ENCODE measurements at regions not wholly inside any gene's neighbourhood (a gene's known extent, or its start where the extent isn't known, plus 50 kb on each side); places are given as distances from the start of the nearest gene placed in this dataset.

DNA sequence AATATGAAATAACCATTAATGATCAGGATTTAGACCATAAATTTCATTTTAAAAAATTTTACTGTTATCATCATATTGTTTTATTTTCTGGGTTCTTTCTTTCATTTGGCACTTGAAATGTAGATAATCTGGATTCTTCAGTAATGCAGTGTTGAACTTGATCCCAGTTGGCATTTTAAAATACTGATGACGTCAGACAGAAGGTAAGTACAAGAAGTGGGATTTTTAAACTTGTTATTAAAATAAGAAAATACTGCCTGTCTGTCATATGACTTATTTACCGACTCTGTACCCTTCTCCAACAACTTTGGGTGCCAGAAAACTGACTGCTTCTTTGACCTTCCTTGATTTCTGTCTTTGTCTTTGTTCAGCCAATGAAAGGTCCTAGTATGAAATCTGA, 415.1 kb upstream of the NEGR1 start:
- CTCF ChIA-PET = no interaction called here
- no peak for DNase-seq (ENCODE audit: low read depth, low spot score)
- Histone ChIP-seq H3K9me3 (replicated peaks; ENCODE audit: control insufficient read depth, insufficient read depth, low read length) (no peaks in the 10 kb centered on the region), H3K27ac (ENCODE audit: insufficient read depth, low read depth, low read length) (no peak overlapping the region), H3K9me1 (replicated peaks; ENCODE audit: control insufficient read depth, extremely low read depth, insufficient read depth, low read length) (no peaks in the 10 kb centered on the region), H3K4me1 (ENCODE audit: control insufficient read depth, extremely low read depth, insufficient read depth, low read length) (no peaks in the 10 kb centered on the region), H4K20me1 (replicated peaks; ENCODE audit: control insufficient read depth, extremely low read depth, insufficient read depth, low read length) (no peaks in the 10 kb centered on the region), H3K4me3 (replicated peaks in 1 of 3; ENCODE audit: insufficient read depth in 1 of 3, low read depth in 1 of 3, low read length in 3 of 3) (no peak overlapping the region), H3K4me2 (ENCODE audit: insufficient read depth, low read length) (no peak overlapping the region), H3K79me2 (ENCODE audit: control insufficient read depth, insufficient read depth, low read length) (no peaks in the 10 kb centered on the region), H3K9ac (replicated peaks; ENCODE audit: extremely low read depth, insufficient read depth, low read length) (no peak overlapping the region), H2AFZ (ENCODE audit: low read depth, low read length) (no peak overlapping the region), H3K27me3 (ENCODE audit: control insufficient read depth in 2 of 2, insufficient read depth in 2 of 2, low read length in 2 of 2) (no peaks in the 10 kb centered on the region), H3K36me3 (ENCODE audit: control insufficient read depth in 2 of 2, extremely low read depth in 1 of 2, insufficient read depth in 2 of 2, low read length in 2 of 2) (no peaks in the 10 kb centered on the region)
- POLR2A ChIA-PET = no interaction called here
- no peak for TF ChIP-seq POLR2AphosphoS5 (IDR thresholded peaks at IDR 0.05; ENCODE audit: insufficient read depth, low read depth, low read length)
- TF ChIP-seq, protein P1, sequence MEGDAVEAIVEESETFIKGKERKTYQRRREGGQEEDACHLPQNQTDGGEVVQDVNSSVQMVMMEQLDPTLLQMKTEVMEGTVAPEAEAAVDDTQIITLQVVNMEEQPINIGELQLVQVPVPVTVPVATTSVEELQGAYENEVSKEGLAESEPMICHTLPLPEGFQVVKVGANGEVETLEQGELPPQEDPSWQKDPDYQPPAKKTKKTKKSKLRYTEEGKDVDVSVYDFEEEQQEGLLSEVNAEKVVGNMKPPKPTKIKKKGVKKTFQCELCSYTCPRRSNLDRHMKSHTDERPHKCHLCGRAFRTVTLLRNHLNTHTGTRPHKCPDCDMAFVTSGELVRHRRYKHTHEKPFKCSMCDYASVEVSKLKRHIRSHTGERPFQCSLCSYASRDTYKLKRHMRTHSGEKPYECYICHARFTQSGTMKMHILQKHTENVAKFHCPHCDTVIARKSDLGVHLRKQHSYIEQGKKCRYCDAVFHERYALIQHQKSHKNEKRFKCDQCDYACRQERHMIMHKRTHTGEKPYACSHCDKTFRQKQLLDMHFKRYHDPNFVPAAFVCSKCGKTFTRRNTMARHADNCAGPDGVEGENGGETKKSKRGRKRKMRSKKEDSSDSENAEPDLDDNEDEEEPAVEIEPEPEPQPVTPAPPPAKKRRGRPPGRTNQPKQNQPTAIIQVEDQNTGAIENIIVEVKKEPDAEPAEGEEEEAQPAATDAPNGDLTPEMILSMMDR (IDR thresholded peaks at IDR 0.05; ENCODE audit: extremely low read depth in 1 of 2, insufficient read depth in 1 of 2, low read depth in 1 of 2, low read length in 2 of 2) = no peak
- no peak for TF ChIP-seq POLR2A (IDR thresholded peaks at IDR 0.05; ENCODE audit: low read depth, low read length)
- TF ChIP-seq EZH2 (IDR thresholded peaks at IDR 0.05; ENCODE audit: borderline replicate concordance, low read depth, low read length, severe bottlenecking) = no peak
- TF ChIP-seq MYC (IDR thresholded peaks at IDR 0.05; ENCODE audit: low read depth, low read length) = no peak
- dilution Hi-C loops (cut with MboI; ENCODE audit: extremely low pct_ligation_motif_present, low sequenced_read_pairs) = no loop called here
- no peak for FAIRE-seq
- no TSS peak for BruUV-seq (replicated peaks)
- intact Hi-C loops (cut with micrococcal nuclease) = no loop called here

- FAIRE-seq (no peak), DNase-seq (ENCODE audit: low read depth, low spot score) (no peak)
- Histone ChIP-seq H3K79me2 (ENCODE audit: control insufficient read depth, insufficient read depth, low read length) (no peaks in the 10 kb centered on the region), H3K27me3 (ENCODE audit: control insufficient read depth in 2 of 2, insufficient read depth in 2 of 2, low read length in 2 of 2) (no peaks in the 10 kb centered on the region), H3K9me1 (replicated peaks; ENCODE audit: control insufficient read depth, extremely low read depth, insufficient read depth, low read length) (no peaks in the 10 kb centered on the region), H4K20me1 (replicated peaks; ENCODE audit: control insufficient read depth, extremely low read depth, insufficient read depth, low read length) (no peaks in the 10 kb centered on the region), H3K9me3 (replicated peaks; ENCODE audit: control insufficient read depth, insufficient read depth, low read length) (no peaks in the 10 kb centered on the region), H3K36me3 (ENCODE audit: control insufficient read depth in 2 of 2, extremely low read depth in 1 of 2, insufficient read depth in 2 of 2, low read length in 2 of 2) (no peaks in the 10 kb centered on the region), H3K27ac (ENCODE audit: insufficient read depth, low read depth, low read length) (no peak overlapping the region), H3K4me3 (replicated peaks in 1 of 3; ENCODE audit: insufficient read depth in 1 of 3, low read depth in 1 of 3, low read length in 3 of 3) (no peak overlapping the region), H3K4me2 (ENCODE audit: insufficient read depth, low read length) (no peak overlapping the region), H3K9ac (replicated peaks; ENCODE audit: extremely low read depth, insufficient read depth, low read length) (no peak overlapping the region), H3K4me1 (ENCODE audit: control insufficient read depth, extremely low read depth, insufficient read depth, low read length) (no peaks in the 10 kb centered on the region), H2AFZ (ENCODE audit: low read depth, low read length) (no peak overlapping the region)
- ChIA-PET POLR2A (no interaction called here), CTCF (no interaction called here)
- dilution Hi-C loops (cut with MboI; ENCODE audit: extremely low pct_ligation_motif_present, low sequenced_read_pairs) = no loop called here
- intact Hi-C loops (cut with micrococcal nuclease) = no loop called here
- TF ChIP-seq FOS (IDR thresholded peaks at IDR 0.05; ENCODE audit: borderline replicate concordance, insufficient read depth, low read length) (no peak), GATA2 (IDR thresholded peaks at IDR 0.05; ENCODE audit: insufficient read depth, insufficient read length, low read depth, low read length) (no peak), JUN (IDR thresholded peaks at IDR 0.05; ENCODE audit: borderline replicate concordance, insufficient read depth, insufficient read length, low read depth) (no peak), EZH2 (IDR thresholded peaks at IDR 0.05; ENCODE audit: borderline replicate concordance, low read depth, low read length, severe bottlenecking) (no peak), POLR2A (IDR thresholded peaks at IDR 0.05; ENCODE audit: low read depth, low read length) (no peak), POLR2AphosphoS5 (IDR thresholded peaks at IDR 0.05; ENCODE audit: insufficient read depth, low read depth, low read length) (no peak), MYC (IDR thresholded peaks at IDR 0.05; ENCODE audit: low read depth, low read length) (no peak)
- TF ChIP-seq, protein P1 (IDR thresholded peaks at IDR 0.05; ENCODE audit: extremely low read depth in 1 of 2, insufficient read depth in 1 of 2, low read depth in 1 of 2, low read length in 2 of 2) = no peak
- TF ChIP-seq, protein P2, sequence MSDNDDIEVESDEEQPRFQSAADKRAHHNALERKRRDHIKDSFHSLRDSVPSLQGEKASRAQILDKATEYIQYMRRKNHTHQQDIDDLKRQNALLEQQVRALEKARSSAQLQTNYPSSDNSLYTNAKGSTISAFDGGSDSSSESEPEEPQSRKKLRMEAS (IDR thresholded peaks at IDR 0.05; ENCODE audit: insufficient read depth, insufficient read length) = no peak
- no TSS peak for BruUV-seq (replicated peaks)
These were observed 411.6 kb upstream of the NEGR1 start for GRCh38 chr1:72693899-72694298.

Measured in endothelial cell of umbilical vein (primary cell).